RWPE1 (cell line): ENCODE measurements at regions not wholly inside any gene's neighbourhood (a gene's known extent, or its start where the extent isn't known, plus 50 kb on each side); places are given as distances from the start of the nearest gene placed in this dataset.
"Not testable (repeated sequence)": the region's sequence is repeated elsewhere in the genome, so short reads cannot be mapped to it uniquely, and the experiment has no call there.

ENCODE experiments used
- CTCF ChIA-PET: fragments of 350-600 bp; sonication (Branson Sonifier 250); formaldehyde crosslinking; extraction: SDS; loops from one replicate; lab custom pipeline; 2021; lab: Yijun Ruan, JAX
- POLR2A ChIA-PET: fragments of 400-600 bp; formaldehyde crosslinking; extraction: SDS; loops from one replicate; lab custom pipeline; 2020; ENCODE audit warnings: antibody characterized with exemption; ENCODE audit not compliant: low non-redundant PET; lab: Yijun Ruan, JAX
- DNase-seq: peaks from one replicate; pipeline ENCODE4 v3.0.0; 2012; ENCODE audit warnings: low spot score
- H3K27ac ChIP-seq: fragments of 450-650 bp; 2 replicates; pipeline ENCODE4 v1.5.1; 2017
- CTCF ChIP-seq: fragments of 450-650 bp; conservative IDR thresholded peaks from 2 replicates; pipeline ENCODE4 v1.5.1; 2017; ENCODE audit warnings: low read depth, mild to moderate bottlenecking

- TF ChIP-seq CTCF, result no peak
- CTCF ChIA-PET, result interaction anchor here (0.6 kb wide), 1 partner anchor 1241 kb away, joined by 4 read pairs; no protein-coding TSS in a partner anchor
- DNase-seq, result no peak
- no peak overlapping the region for H3K27ac ChIP-seq
- POLR2A ChIA-PET, result no interaction called here
Measured at GRCh38 chr9:85319936-85320656, 421.7 kb downstream of the AGTPBP1 start.

- CTCF ChIA-PET, DNase-seq, POLR2A ChIA-PET, H3K27ac ChIP-seq: not testable (repeated sequence)
Measured at GRCh38 chr9:85315535-85315934, 426.2 kb downstream of the AGTPBP1 start.

GRCh38 chr9:85310573-85310972, 431.2 kb downstream of the AGTPBP1 start:
- no peak overlapping the region for H3K27ac ChIP-seq
- ChIA-PET POLR2A (no interaction called here), CTCF (no interaction called here)
- TF ChIP-seq CTCF, result no peak
- no peak for DNase-seq

GRCh38 chr9:85303757-85304134, 438.0 kb downstream of the AGTPBP1 start:
- DNase-seq, result no peak
- ChIA-PET CTCF (no interaction called here), POLR2A (no interaction called here)
- no peak overlapping the region for H3K27ac ChIP-seq
- TF ChIP-seq CTCF, result no peak

GRCh38 chr9:85302938-85303756, 438.6 kb downstream of the AGTPBP1 start:
- TF ChIP-seq CTCF, result no peak
- ChIA-PET CTCF (no interaction called here), POLR2A (no interaction called here)
- DNase-seq, result no peak
- no peak overlapping the region for H3K27ac ChIP-seq

GRCh38 chr9:85298499-85298898, 443.3 kb downstream of the AGTPBP1 start:
- DNase-seq, result no peak
- CTCF ChIA-PET, result no interaction called here
- H3K27ac ChIP-seq, result no peak overlapping the region
- POLR2A ChIA-PET, result no interaction called here
- TF ChIP-seq CTCF, result no peak

GRCh38 chr9:85295244-85295643, 446.5 kb downstream of the AGTPBP1 start:
- CTCF ChIA-PET, result interaction anchor here (0.6 to 0.7 kb wide), 2 partner anchors 18 to 37 kb away, joined by 3 read pairs; no protein-coding TSS in a partner anchor
- not testable (repeated sequence) for DNase-seq

More at GRCh38 chr9:85295244-85295643, 446.5 kb downstream of the AGTPBP1 start:
- H3K27ac ChIP-seq, POLR2A ChIA-PET: not testable (repeated sequence)
